Upper lobe of left lung (tissue), 6 donors: ENCODE measurements at regions not wholly inside any gene's neighbourhood (a gene's known extent, or its start where the extent isn't known, plus 50 kb on each side); places are given as distances from the start of the nearest gene placed in this dataset.
A peak's percentile ranks its signal among the peaks of the same experiment; 100 is the strongest.

Experiments
- ATAC-seq, 2 donors: fragments of 200-7000 bp; cut with Tn5 transposase; one replicate each; pipeline ENCODE4 v1.9.1; 2022; ENCODE audit warnings: mild to moderate bottlenecking in 2 of 2, moderate library complexity in 2 of 2; ENCODE audit not compliant: low FRiP score in 2 of 2
- DNase-seq, 2 donors: peaks; one replicate each; pipeline ENCODE4 v3.0.0-alpha.2; 2019 to 2020
- H3K27ac ChIP-seq, 4 donors: fragments of 200-600 bp; sonication (generic); one replicate each; pipeline ENCODE4 v1.5.1; 2016 to 2019
- H3K27me3 ChIP-seq, 4 donors: fragments of 200-600 bp; sonication (generic); one replicate each; pipeline ENCODE4 v1.5.1; 2017 to 2019
- H3K36me3 ChIP-seq, 4 donors: fragments of 200-600 bp; sonication (generic); one replicate each; pipeline ENCODE4 v1.5.1; 2016 to 2019
- H3K4me1 ChIP-seq, 4 donors: fragments of 200-600 bp; sonication (generic); one replicate each; pipeline ENCODE4 v1.5.1; 2018 to 2019
- H3K4me3 ChIP-seq, 4 donors: fragments of 200-600 bp; sonication (generic); one replicate each; pipeline ENCODE4 v1.5.1; 2017 to 2019; ENCODE audit warnings: mild to moderate bottlenecking in 2 of 4, moderate library complexity in 1 of 4
- H3K9me3 ChIP-seq, 4 donors: fragments of 200-600 bp; sonication (generic); one replicate each; pipeline ENCODE4 v1.5.1; 2018 to 2019
- CTCF ChIP-seq, 6 experiments: fragments of 450-650 bp in 4 of 6; fragments of 200-600 bp in 2 of 6; sonication (generic) in 2 of 6; IDR thresholded peaks; one replicate each; pipeline ENCODE4 v1.5.1; 2016 to 2019; ENCODE audit warnings: antibody characterized with exemption in 6 of 6
- EP300 ChIP-seq, 4 donors: sonication (generic); formaldehyde crosslinking; IDR thresholded peaks; one replicate each; pipeline ENCODE4 v1.5.1; 2017; ENCODE audit warnings: antibody characterized with exemption in 4 of 4, control low read depth in 2 of 4
- POLR2A ChIP-seq, 4 donors: fragments of 450-650 bp; IDR thresholded peaks; one replicate each; pipeline ENCODE4 v1.5.1; 2016 to 2017; ENCODE audit warnings: antibody characterized with exemption in 4 of 4, mild to moderate bottlenecking in 2 of 4
- POLR2AphosphoS5 ChIP-seq, 2 donors: sonication (generic); formaldehyde crosslinking; IDR thresholded peaks; one replicate each; pipeline ENCODE4 v1.5.1; 2017; ENCODE audit warnings: antibody characterized with exemption in 2 of 2
- WGBS, 2 donors: methylation state at CpG; one replicate each; pipeline ENCODE4 v1.1.5; 2017 to 2018; 5-methylcytosine and 5-hydroxymethylcytosine counted together
- donor health status: DM: no; HTN: no; CAD: no; lungs with moderate emphysema.
- donor health status: DM: no; HTN: yes; CAD: no; lungs with severe emphysema.

GRCh38 chr18:22539051-22539765, 121.5 kb upstream of the CTAGE1 start:
- ATAC-seq (peak in 1 of 2 donors; percentile 64), DNase-seq (no peak)
- Histone ChIP-seq H3K4me1 (peaks cover 0 to 4% (median 0%) of the 10 kb centered on the region in 4 donors), H3K4me3 (no peak overlapping the region), H3K27me3 (no peaks in the 10 kb centered on the region), H3K9me3 (no peaks in the 10 kb centered on the region), H3K36me3 (no peaks in the 10 kb centered on the region), H3K27ac (no peak overlapping the region)
- no peak for TF ChIP-seq CTCF (IDR thresholded peaks at IDR 0.05)
- TF ChIP-seq POLR2A (IDR thresholded peaks at IDR 0.05) = no peak
- no peak for TF ChIP-seq POLR2AphosphoS5 (IDR thresholded peaks at IDR 0.05)
- TF ChIP-seq EP300 (IDR thresholded peaks at IDR 0.05) = no peak
- WGBS, 2 donors = 78 to 83% methylated on average over 6 of the region's 6 CpGs

GRCh38 chr18:22541232-22541631, 123.5 kb upstream of the CTAGE1 start:
- no peak overlapping the region for H3K4me3 ChIP-seq
- H3K27ac ChIP-seq = no peak overlapping the region
- H3K9me3 ChIP-seq = no peaks in the 10 kb centered on the region
- 75 to 78% methylated on average over 1 of the region's 1 CpG for WGBS, 2 donors
- TF ChIP-seq POLR2A (IDR thresholded peaks at IDR 0.05) (no peak), EP300 (IDR thresholded peaks at IDR 0.05) (no peak), POLR2AphosphoS5 (IDR thresholded peaks at IDR 0.05) (no peak), CTCF (IDR thresholded peaks at IDR 0.05) (no peak)
- no peaks in the 10 kb centered on the region for H3K36me3 ChIP-seq
- ATAC-seq (no peak), DNase-seq (no peak)
- no peaks in the 10 kb centered on the region for H3K27me3 ChIP-seq
- H3K4me1 ChIP-seq = peaks cover 0 to 4% (median 0%) of the 10 kb centered on the region in 4 donors

- ATAC-seq (peak; percentile 49 to 76), DNase-seq (peak in 1 of 2 donors; percentile 48)
- Histone ChIP-seq H3K4me1 (peaks cover 0 to 4% (median 0%) of the 10 kb centered on the region in 4 donors), H3K27me3 (no peaks in the 10 kb centered on the region), H3K36me3 (no peaks in the 10 kb centered on the region), H3K4me3 (no peak overlapping the region), H3K27ac (peak overlapping the region in 2 of 4 donors; percentile 3 to 8), H3K9me3 (no peaks in the 10 kb centered on the region)
- TF ChIP-seq CTCF (IDR thresholded peaks at IDR 0.05) (no peak), POLR2A (IDR thresholded peaks at IDR 0.05) (no peak), EP300 (IDR thresholded peaks at IDR 0.05) (no peak), POLR2AphosphoS5 (IDR thresholded peaks at IDR 0.05) (no peak)
- 60 to 72% methylated on average over 3 to 4 of the region's 4 CpGs for WGBS, 2 donors
Measured at GRCh38 chr18:22542406-22542835, 124.7 kb upstream of the CTAGE1 start.

GRCh38 chr18:22543769-22544168, 126.1 kb upstream of the CTAGE1 start:
- ATAC-seq = no peak
- DNase-seq = no peak
- Histone ChIP-seq H3K4me1 (peaks cover 0 to 4% (median 0%) of the 10 kb centered on the region in 4 donors), H3K4me3 (no peak overlapping the region), H3K36me3 (no peaks in the 10 kb centered on the region), H3K27ac (no peak overlapping the region), H3K9me3 (no peaks in the 10 kb centered on the region), H3K27me3 (no peaks in the 10 kb centered on the region)
- 70 to 76% methylated on average over 4 of the region's 4 CpGs for WGBS, 2 donors
- no peak for TF ChIP-seq POLR2AphosphoS5 (IDR thresholded peaks at IDR 0.05)
- TF ChIP-seq CTCF (IDR thresholded peaks at IDR 0.05) = no peak
- TF ChIP-seq POLR2A (IDR thresholded peaks at IDR 0.05) = no peak
- no peak for TF ChIP-seq EP300 (IDR thresholded peaks at IDR 0.05)

DNA sequence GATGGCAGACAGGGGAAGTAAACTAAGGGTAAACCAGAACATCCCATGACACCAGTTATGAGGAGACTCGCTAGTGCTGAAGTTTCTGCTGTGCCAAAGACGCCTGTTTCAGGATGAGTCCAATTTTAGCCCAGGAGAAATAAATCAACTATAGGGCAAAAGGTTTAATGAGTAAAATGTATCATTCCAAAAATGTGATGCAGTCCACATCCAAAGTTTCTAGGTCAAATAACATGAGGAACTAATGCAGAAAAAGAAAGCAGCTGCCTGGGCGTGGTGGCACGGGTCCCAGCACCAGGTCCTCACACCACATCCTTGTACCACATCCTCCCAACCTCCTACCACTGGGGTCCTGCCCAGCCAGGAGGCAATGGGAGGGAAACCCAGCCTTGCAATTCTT, 126.9 kb upstream of the CTAGE1 start:
- DNase-seq (peak in 1 of 2 donors; percentile 26), ATAC-seq (no peak)
- no peak overlapping the region for H3K4me3 ChIP-seq
- H3K27me3 ChIP-seq = no peaks in the 10 kb centered on the region
- no peaks in the 10 kb centered on the region for H3K9me3 ChIP-seq
- H3K36me3 ChIP-seq = no peaks in the 10 kb centered on the region
- TF ChIP-seq POLR2A (IDR thresholded peaks at IDR 0.05) (no peak), EP300 (IDR thresholded peaks at IDR 0.05) (no peak), POLR2AphosphoS5 (IDR thresholded peaks at IDR 0.05) (no peak), CTCF (IDR thresholded peaks at IDR 0.05) (no peak)
- peaks cover 0 to 4% (median 0%) of the 10 kb centered on the region in 4 donors for H3K4me1 ChIP-seq
- no peak overlapping the region for H3K27ac ChIP-seq
- whole genome bisulfite sequencing, 2 donors = 71 to 77% methylated on average over 4 of the region's 4 CpGs
